ENCODE measurements at regions not wholly inside any gene's neighbourhood (a gene's known extent, or its start where the extent isn't known, plus 50 kb on each side); places are given as distances from the start of the nearest gene placed in this dataset.
A peak's percentile ranks its signal among the peaks of the same experiment; 100 is the strongest.

GRCh38 chr1:17903386-17903785 is 148.3 kb downstream of the ACTL8 start:
- no peak for DNase-seq (ENCODE audit: low read depth in 4 of 4, low spot score in 3 of 4)

- no peak for DNase-seq (ENCODE audit: low read depth in 4 of 4, low spot score in 3 of 4)
These were observed 149.2 kb downstream of the ACTL8 start for GRCh38 chr1:17904290-17904689.

GRCh38 chr1:17907999-17908398 is 152.9 kb downstream of the ACTL8 start:
- DNase-seq (ENCODE audit: low read depth in 4 of 4, low spot score in 3 of 4) = no peak

GRCh38 chr1:17908945-17909344 is 153.8 kb downstream of the ACTL8 start:
- DNase-seq (ENCODE audit: low read depth in 4 of 4, low spot score in 3 of 4) = no peak

GRCh38 chr1:17909634-17910033 is 154.5 kb downstream of the ACTL8 start:
- DNase-seq (ENCODE audit: low read depth in 4 of 4, low spot score in 3 of 4) = no peak

GRCh38 chr1:17911791-17912190 is 156.7 kb downstream of the ACTL8 start:
- no peak for DNase-seq (ENCODE audit: low read depth in 4 of 4, low spot score in 3 of 4)

GRCh38 chr1:17912491-17912890 is 157.4 kb downstream of the ACTL8 start:
- DNase-seq (ENCODE audit: low read depth in 4 of 4, low spot score in 3 of 4) = no peak

- DNase-seq (ENCODE audit: low read depth in 4 of 4, low spot score in 3 of 4) = no peak
These were observed 158.4 kb downstream of the ACTL8 start for GRCh38 chr1:17913326-17914115.

GRCh38 chr1:17914131-17914530 is 159.0 kb downstream of the ACTL8 start:
- DNase-seq (ENCODE audit: low read depth in 4 of 4, low spot score in 3 of 4) = no peak

- DNase-seq (ENCODE audit: low read depth in 4 of 4, low spot score in 3 of 4) = no peak
These were observed 159.9 kb downstream of the ACTL8 start for GRCh38 chr1:17914987-17915386.

- DNase-seq (ENCODE audit: low read depth in 4 of 4, low spot score in 3 of 4) = no peak
These were observed 160.5 kb downstream of the ACTL8 start for GRCh38 chr1:17915511-17916197.

GRCh38 chr1:17916702-17917101 is 161.6 kb downstream of the ACTL8 start:
- no peak for DNase-seq (ENCODE audit: low read depth in 4 of 4, low spot score in 3 of 4)

GRCh38 chr1:17919525-17920439 is 164.6 kb downstream of the ACTL8 start:
- DNase-seq (ENCODE audit: low read depth in 4 of 4, low spot score in 3 of 4) = peak in 3 of 4 donors; percentile 42 to 67 (median 52)

GRCh38 chr1:17920881-17921640 is 165.9 kb downstream of the ACTL8 start:
- DNase-seq (ENCODE audit: low read depth in 4 of 4, low spot score in 3 of 4) = no peak

- DNase-seq (ENCODE audit: low read depth in 4 of 4, low spot score in 3 of 4) = peak in 1 of 4 donors; percentile 22
These were observed 167.7 kb downstream of the ACTL8 start for GRCh38 chr1:17922833-17923232.

- DNase-seq (ENCODE audit: low read depth in 4 of 4, low spot score in 3 of 4) = no peak
These were observed 168.5 kb downstream of the ACTL8 start for GRCh38 chr1:17923666-17924065.

GRCh38 chr1:17924578-17924977 is 169.4 kb downstream of the ACTL8 start:
- no peak for DNase-seq (ENCODE audit: low read depth in 4 of 4, low spot score in 3 of 4)

- DNase-seq (ENCODE audit: low read depth in 4 of 4, low spot score in 3 of 4) = no peak
These were observed 170.4 kb downstream of the ACTL8 start for GRCh38 chr1:17925290-17926237.

- no peak for DNase-seq (ENCODE audit: low read depth in 4 of 4, low spot score in 3 of 4)
These were observed 171.8 kb downstream of the ACTL8 start for GRCh38 chr1:17926906-17927305.
